ENCODE measurements at regions not wholly inside any gene's neighbourhood (a gene's known extent, or its start where the extent isn't known, plus 50 kb on each side); places are given as distances from the start of the nearest gene placed in this dataset.

DNA sequence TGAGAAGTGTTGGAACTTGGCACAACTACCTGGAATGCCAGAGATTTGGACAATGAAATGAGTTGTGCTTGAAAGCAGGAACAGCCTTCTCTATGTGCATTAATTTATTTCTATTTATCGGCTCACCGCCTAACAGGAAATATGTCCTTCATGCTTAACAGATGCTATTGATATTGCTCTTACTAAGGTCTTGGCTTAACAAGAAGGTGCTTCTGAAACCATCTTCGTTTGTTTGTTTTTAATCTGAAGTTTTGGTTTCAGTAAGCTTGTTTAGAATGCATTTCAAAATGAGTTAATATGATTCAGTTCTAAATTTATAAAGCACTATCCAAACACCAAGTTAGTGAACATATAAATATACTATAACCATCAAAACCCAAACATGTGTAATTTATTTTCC lies 898.3 kb upstream of the B3GALT2 start:
- H3K4me1 Mint-ChIP-seq = peaks cover 2% of the 10 kb centered on the region
- ATAC-seq (no peak), DNase-seq (no peak)
- CTCF ChIA-PET = no interaction called here
- POLR2A ChIA-PET = no interaction called here
- H3K36me3 Mint-ChIP-seq (ENCODE audit: low read depth) = no peaks in the 10 kb centered on the region
- no peak overlapping the region for H3K4me3 Mint-ChIP-seq
- intact Hi-C loops (cut with DNase I, micrococcal nuclease) = no loop called here
- no peaks in the 10 kb centered on the region for H3K9me3 Mint-ChIP-seq (ENCODE audit: low read depth)
- H3K27ac Mint-ChIP-seq = no peak overlapping the region
- H3K27me3 Mint-ChIP-seq = no peaks in the 10 kb centered on the region

DNA sequence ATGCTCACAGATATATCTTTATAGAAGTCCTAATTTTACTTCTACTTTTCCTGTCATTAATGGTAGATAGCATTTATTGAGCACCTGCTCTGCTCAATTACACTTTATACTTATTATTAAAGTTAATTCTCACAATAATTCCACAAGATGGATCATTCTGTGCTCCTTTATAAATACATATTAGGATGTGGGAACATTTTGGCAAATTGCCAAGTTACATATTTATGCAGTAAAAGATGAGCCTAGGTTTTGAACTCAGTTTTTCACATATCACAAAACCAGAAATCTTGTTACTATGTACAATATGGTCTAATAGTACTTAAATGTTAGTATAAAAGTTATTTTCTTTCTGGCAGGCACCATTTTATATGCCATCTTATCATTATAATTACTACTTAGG lies 895.0 kb upstream of the B3GALT2 start:
- DNase-seq = no peak
- intact Hi-C loops (cut with DNase I, micrococcal nuclease) = no loop called here
- Mint-ChIP-seq H3K4me1 (no peaks in the 10 kb centered on the region), H3K36me3 (ENCODE audit: low read depth) (no peaks in the 10 kb centered on the region), H3K27me3 (no peaks in the 10 kb centered on the region), H3K27ac (no peak overlapping the region), H3K9me3 (ENCODE audit: low read depth) (no peaks in the 10 kb centered on the region), H3K4me3 (no peak overlapping the region)
- CTCF ChIA-PET = no interaction called here
- no peak for ATAC-seq
- POLR2A ChIA-PET = no interaction called here

DNA sequence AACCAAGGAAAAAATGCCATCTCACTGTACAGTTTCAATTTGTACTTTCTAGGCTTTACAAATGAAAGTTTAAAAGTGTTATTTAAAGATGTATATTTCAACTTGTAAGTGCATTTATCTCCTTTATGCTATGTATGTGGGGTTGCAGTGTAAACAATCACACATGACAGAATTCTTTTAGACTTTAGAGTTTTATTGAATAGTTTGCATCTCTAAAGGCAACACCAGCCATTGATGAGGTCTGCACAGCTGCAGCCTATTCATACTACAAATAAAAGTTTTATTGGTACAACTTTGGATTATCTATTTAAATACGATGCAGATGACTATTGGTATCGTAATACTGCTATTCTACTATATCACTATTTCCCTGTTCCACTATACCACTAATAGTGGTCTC lies 894.4 kb upstream of the B3GALT2 start:
- ATAC-seq = no peak
- intact Hi-C loops (cut with DNase I, micrococcal nuclease) = no loop called here
- no peak overlapping the region for H3K4me3 Mint-ChIP-seq
- POLR2A ChIA-PET = no interaction called here
- no peak for DNase-seq
- CTCF ChIA-PET = no interaction called here
- H3K27ac Mint-ChIP-seq = no peak overlapping the region
- no peaks in the 10 kb centered on the region for H3K4me1 Mint-ChIP-seq
- no peaks in the 10 kb centered on the region for H3K27me3 Mint-ChIP-seq
- H3K36me3 Mint-ChIP-seq (ENCODE audit: low read depth) = no peaks in the 10 kb centered on the region
- H3K9me3 Mint-ChIP-seq (ENCODE audit: low read depth) = no peaks in the 10 kb centered on the region

DNA sequence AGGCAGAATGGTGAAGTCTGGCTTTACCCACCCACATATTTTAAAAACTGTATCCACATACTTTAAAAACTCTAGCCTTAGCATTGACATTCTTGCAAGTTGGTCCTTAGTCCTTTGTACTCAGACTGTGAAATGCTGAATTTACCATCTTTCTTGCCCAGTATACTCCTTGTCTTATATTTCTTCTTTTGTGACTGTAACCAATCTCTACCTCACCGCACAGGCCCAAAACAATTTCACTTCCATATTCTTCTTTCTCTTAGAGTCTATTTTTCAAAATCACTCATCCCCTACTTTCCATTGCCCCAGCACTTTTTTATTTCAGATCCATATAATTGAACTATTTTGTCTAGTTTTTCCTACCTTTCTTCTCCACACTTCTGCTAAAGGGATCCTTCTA lies 892.4 kb upstream of the B3GALT2 start:
- Mint-ChIP-seq H3K27me3 (no peaks in the 10 kb centered on the region), H3K4me1 (no peaks in the 10 kb centered on the region), H3K9me3 (ENCODE audit: low read depth) (no peaks in the 10 kb centered on the region), H3K36me3 (ENCODE audit: low read depth) (no peaks in the 10 kb centered on the region), H3K27ac (no peak overlapping the region), H3K4me3 (no peak overlapping the region)
- ATAC-seq = no peak
- ChIA-PET POLR2A (no interaction called here), CTCF (no interaction called here)
- intact Hi-C loops (cut with DNase I, micrococcal nuclease) = no loop called here
- no peak for DNase-seq

DNA sequence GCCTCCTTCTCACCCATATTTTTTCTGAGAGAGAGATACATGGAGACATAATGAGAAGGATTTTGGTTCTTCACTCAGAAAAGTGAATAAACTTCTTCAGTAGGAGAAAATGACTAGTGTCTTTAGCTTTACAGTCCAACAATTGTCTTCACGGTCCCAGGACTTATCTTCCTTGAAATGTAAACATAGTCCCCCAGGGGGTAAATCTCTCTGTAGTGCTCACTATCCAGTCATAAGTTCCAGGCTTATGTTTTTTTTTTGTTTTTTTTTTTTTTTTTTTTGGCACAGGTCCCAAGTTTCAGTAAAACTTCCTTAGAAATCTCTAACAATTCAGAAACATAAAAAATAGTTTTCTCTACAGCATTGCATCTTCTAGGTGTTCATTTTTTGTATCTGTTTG lies 890.2 kb upstream of the B3GALT2 start:
- DNase-seq = no peak
- H3K4me3 Mint-ChIP-seq = no peak overlapping the region
- ChIA-PET CTCF (no interaction called here), POLR2A (no interaction called here)
- no peaks in the 10 kb centered on the region for H3K27me3 Mint-ChIP-seq
- intact Hi-C loops (cut with DNase I, micrococcal nuclease) = no loop called here
- no peak for ATAC-seq
- H3K9me3 Mint-ChIP-seq (ENCODE audit: low read depth) = no peaks in the 10 kb centered on the region
- H3K4me1 Mint-ChIP-seq = no peaks in the 10 kb centered on the region
- no peaks in the 10 kb centered on the region for H3K36me3 Mint-ChIP-seq (ENCODE audit: low read depth)
- no peak overlapping the region for H3K27ac Mint-ChIP-seq

DNA sequence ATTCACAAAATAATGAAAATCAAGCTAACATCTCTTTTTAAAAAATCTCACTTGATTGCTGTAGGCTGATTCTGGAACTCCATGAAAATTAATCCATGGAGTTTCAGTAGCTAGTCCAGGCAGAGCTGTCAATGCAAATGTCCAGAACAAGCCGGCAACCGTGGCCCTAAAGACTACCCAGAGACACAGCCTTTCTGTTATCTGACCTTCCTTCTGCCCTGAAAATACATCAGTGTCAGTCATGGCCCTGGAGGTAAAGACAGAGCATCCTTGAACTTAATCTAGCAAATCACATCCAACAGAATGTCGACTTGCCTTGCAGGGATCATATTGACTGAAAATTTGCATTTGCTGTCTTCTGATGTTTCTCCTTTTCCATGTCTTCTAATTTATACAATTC lies 887.4 kb upstream of the B3GALT2 start:
- Mint-ChIP-seq H3K4me3 (no peak overlapping the region), H3K27me3 (no peaks in the 10 kb centered on the region), H3K27ac (no peak overlapping the region), H3K36me3 (ENCODE audit: low read depth) (no peaks in the 10 kb centered on the region), H3K9me3 (ENCODE audit: low read depth) (no peaks in the 10 kb centered on the region), H3K4me1 (no peaks in the 10 kb centered on the region)
- intact Hi-C loops (cut with DNase I, micrococcal nuclease) = no loop called here
- DNase-seq = no peak
- POLR2A ChIA-PET = no interaction called here
- ATAC-seq = no peak
- CTCF ChIA-PET = no interaction called here

DNA sequence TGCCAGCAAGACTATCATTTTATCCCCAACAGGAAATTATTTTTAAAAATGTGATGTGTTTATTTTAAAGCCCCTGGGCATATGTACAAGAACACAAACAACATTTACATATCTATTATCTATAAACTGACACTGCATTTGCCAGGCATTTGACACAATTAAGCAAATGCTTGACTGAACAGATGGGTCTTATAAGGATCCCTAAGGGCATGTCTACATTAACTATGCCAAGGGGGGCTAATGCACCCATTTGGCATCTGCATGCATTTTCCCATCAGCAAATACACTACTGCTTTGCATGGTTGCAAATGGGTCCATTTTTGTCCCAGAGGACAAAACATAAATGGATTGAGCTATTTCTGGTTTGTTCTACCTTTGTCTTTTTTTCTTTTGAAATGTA lies 884.8 kb upstream of the B3GALT2 start:
- intact Hi-C loops (cut with DNase I, micrococcal nuclease) = no loop called here
- Mint-ChIP-seq H3K27me3 (no peaks in the 10 kb centered on the region), H3K4me1 (no peaks in the 10 kb centered on the region), H3K4me3 (no peak overlapping the region), H3K9me3 (ENCODE audit: low read depth) (no peaks in the 10 kb centered on the region), H3K36me3 (ENCODE audit: low read depth) (no peaks in the 10 kb centered on the region), H3K27ac (no peak overlapping the region)
- ChIA-PET CTCF (no interaction called here), POLR2A (no interaction called here)
- ATAC-seq (no peak), DNase-seq (no peak)

DNA sequence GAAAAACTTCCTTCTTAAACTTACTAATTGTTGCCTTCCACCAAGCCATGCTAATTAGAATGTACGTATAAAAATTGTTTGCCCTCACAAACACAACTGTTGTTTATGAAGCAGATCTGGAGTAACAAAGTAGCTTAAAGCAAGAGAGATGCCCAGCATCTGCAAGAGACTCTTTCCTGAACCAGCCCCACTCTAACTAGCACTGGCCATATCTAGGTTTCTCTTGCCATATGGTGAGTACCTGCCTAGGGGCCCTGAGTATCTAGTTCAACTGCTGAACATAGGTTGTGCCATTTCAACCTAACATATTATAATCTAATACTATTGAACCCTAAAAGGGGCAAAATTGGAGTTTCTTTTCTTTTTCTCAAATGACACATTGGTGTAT lies 883.4 kb upstream of the B3GALT2 start:
- H3K36me3 Mint-ChIP-seq (ENCODE audit: low read depth) = no peaks in the 10 kb centered on the region
- ChIA-PET POLR2A (no interaction called here), CTCF (no interaction called here)
- ATAC-seq (no peak), DNase-seq (no peak)
- H3K27ac Mint-ChIP-seq = no peak overlapping the region
- H3K9me3 Mint-ChIP-seq (ENCODE audit: low read depth) = no peaks in the 10 kb centered on the region
- intact Hi-C loops (cut with DNase I, micrococcal nuclease) = no loop called here
- H3K4me1 Mint-ChIP-seq = no peaks in the 10 kb centered on the region
- H3K4me3 Mint-ChIP-seq = no peak overlapping the region
- H3K27me3 Mint-ChIP-seq = no peaks in the 10 kb centered on the region

DNA sequence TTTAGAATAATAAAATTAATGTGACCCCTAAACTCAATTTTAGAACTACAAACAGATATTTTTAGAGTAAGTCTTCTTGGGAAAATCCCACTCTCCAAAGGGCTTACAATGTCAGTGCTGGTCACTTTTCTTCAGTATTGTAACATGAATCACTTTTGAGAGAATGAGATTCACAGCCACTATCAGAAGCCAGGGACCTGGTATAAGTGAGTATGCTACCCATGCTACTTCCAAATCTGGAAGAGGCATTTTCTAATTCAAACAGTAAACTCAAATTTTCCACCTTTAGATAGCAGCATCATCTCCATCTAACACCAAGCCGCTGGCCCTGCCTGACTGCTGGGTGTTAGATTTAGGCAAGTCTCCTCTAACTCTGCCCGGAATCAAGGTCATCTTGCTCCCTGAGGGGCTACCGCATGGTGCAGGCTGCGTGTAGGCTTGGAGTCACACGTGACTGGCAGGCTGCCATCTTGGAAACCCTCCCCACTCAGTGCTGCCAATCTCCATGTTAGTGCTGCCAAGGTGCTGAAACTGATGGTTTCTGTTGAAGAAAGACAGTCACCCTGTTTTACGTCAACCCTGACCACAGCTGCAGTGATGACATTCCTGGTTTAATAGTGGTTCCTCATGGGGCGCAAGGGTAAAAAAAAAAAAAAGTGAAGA lies 882.9 kb upstream of the B3GALT2 start:
- H3K27me3 Mint-ChIP-seq = no peaks in the 10 kb centered on the region
- ATAC-seq (no peak), DNase-seq (no peak)
- H3K9me3 Mint-ChIP-seq (ENCODE audit: low read depth) = no peaks in the 10 kb centered on the region
- no peaks in the 10 kb centered on the region for H3K36me3 Mint-ChIP-seq (ENCODE audit: low read depth)
- no peaks in the 10 kb centered on the region for H3K4me1 Mint-ChIP-seq
- CTCF ChIA-PET = no interaction called here
- POLR2A ChIA-PET = no interaction called here
- no peak overlapping the region for H3K27ac Mint-ChIP-seq
- intact Hi-C loops (cut with DNase I, micrococcal nuclease) = no loop called here
- H3K4me3 Mint-ChIP-seq = no peak overlapping the region

DNA sequence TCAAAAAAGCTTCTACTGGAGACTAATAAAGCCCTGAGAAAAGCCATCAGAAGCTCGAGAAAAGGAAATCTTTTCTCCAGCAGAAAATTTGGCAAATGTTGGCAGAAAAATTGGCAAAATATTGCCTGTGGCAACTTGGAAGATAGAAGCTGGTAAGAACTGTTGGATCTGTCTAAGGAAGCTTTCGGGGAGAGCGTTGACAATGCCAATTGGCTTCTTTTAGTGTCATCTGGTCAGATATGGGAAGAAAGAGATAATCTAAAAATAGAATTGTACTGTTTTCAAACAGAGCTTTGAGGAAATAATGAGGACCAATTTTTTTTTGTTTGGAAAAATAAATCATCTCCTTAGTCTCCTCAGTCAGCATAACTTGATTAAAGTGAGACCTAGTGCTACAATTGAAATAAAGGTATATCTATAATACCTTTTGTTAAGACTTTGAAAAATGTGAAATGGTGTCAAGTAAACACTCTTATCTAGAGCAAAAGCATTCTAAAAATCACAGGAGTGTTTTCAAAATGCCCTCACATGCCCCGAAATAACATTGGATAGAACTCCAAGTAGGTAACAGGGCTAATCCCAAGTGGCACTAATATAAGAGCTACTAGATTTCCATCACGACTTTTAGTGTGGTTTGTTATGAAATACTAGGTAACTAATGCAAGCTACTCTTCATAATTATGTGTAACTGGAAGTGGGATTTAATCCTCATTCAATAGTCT lies 882.2 kb upstream of the B3GALT2 start:
- POLR2A ChIA-PET = no interaction called here

DNA sequence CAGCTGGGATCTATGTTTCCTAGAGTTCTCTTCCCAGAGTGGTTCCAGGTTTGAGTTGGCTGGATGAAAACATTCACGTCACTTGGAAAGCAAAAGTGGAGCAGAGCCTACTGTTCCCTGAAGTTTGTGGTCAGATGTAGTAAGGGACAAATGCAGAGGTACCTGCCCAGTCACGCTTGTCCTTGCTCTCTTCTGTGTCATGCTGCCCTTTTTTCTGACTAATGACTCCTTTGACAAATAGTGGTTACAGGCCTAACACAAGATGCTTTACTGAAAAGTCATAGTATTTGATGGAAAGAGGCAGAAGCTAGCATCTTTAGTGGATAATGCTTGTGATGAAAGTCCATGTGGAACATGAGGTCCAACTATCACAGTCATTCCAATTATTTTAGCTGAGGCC lies 881.4 kb upstream of the B3GALT2 start:
- no peak overlapping the region for H3K4me3 Mint-ChIP-seq
- H3K4me1 Mint-ChIP-seq = no peaks in the 10 kb centered on the region
- H3K27ac Mint-ChIP-seq = no peak overlapping the region
- no peaks in the 10 kb centered on the region for H3K9me3 Mint-ChIP-seq (ENCODE audit: low read depth)
- ChIA-PET POLR2A (no interaction called here), CTCF (no interaction called here)
- intact Hi-C loops (cut with DNase I, micrococcal nuclease) = no loop called here
- DNase-seq = no peak
- no peaks in the 10 kb centered on the region for H3K36me3 Mint-ChIP-seq (ENCODE audit: low read depth)
- ATAC-seq = no peak
- H3K27me3 Mint-ChIP-seq = no peaks in the 10 kb centered on the region

More for the DNA sequence above, 882.2 kb upstream of the B3GALT2 start:
- DNase-seq (no peak), ATAC-seq (no peak)
- Mint-ChIP-seq H3K4me3 (no peak overlapping the region), H3K27ac (no peak overlapping the region), H3K4me1 (no peaks in the 10 kb centered on the region), H3K27me3 (no peaks in the 10 kb centered on the region), H3K36me3 (ENCODE audit: low read depth) (no peaks in the 10 kb centered on the region), H3K9me3 (ENCODE audit: low read depth) (no peaks in the 10 kb centered on the region)
- CTCF ChIA-PET = no interaction called here
- intact Hi-C loops (cut with DNase I, micrococcal nuclease) = no loop called here

DNA sequence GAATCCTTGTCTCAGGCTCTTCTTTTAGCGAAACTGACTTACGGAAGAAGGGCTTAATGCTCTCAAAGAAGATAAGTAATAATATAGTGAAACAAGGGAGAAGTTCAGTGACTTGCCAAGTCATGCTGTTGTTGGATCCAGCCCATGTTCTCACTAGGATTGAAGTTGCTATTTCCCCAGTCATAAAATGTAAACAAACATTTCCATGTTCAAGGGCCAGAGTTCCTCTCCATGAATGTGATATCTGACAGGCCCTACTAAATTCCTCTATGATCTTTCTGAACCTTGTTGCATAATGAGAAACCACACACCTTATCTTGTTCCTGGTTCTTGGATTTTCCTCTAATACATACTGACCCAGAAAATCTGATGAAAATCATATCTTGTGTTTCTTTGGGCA lies 876.5 kb upstream of the B3GALT2 start:
- Mint-ChIP-seq H3K4me1 (peaks cover 26% of the 10 kb centered on the region), H3K4me3 (no peak overlapping the region), H3K36me3 (ENCODE audit: low read depth) (peaks cover 15% of the 10 kb centered on the region), H3K27ac (no peak overlapping the region), H3K27me3 (no peaks in the 10 kb centered on the region), H3K9me3 (ENCODE audit: low read depth) (peaks cover 4% of the 10 kb centered on the region)
- DNase-seq = no peak
- ATAC-seq = no peak
- CTCF ChIA-PET = interaction anchor here (0.8 kb wide), 1 partner anchor 10 kb away, joined by 3 read pairs; no protein-coding TSS in a partner anchor
- intact Hi-C loops (cut with DNase I, micrococcal nuclease) = loop anchor here in 1 of 2 experiments (5.0 kb wide), 1 partner anchor 224 kb away; no protein-coding TSS in a partner anchor
- POLR2A ChIA-PET = no interaction called here
